HG03095 (cell line): ENCODE measurements at regions not wholly inside any gene's neighbourhood (a gene's known extent, or its start where the extent isn't known, plus 50 kb on each side); places are given as distances from the start of the nearest gene placed in this dataset.
"Not testable (repeated sequence)": the region's sequence is repeated elsewhere in the genome, so short reads cannot be mapped to it uniquely, and the experiment has no call there.

Source experiments
- ATAC-seq: cut with Tn5 transposase; IDR thresholded peaks from one replicate; pipeline ENCODE4 v1.9.1; 2021; ENCODE audit warnings: moderate library complexity; ENCODE audit not compliant: unreplicated experiment

DNA sequence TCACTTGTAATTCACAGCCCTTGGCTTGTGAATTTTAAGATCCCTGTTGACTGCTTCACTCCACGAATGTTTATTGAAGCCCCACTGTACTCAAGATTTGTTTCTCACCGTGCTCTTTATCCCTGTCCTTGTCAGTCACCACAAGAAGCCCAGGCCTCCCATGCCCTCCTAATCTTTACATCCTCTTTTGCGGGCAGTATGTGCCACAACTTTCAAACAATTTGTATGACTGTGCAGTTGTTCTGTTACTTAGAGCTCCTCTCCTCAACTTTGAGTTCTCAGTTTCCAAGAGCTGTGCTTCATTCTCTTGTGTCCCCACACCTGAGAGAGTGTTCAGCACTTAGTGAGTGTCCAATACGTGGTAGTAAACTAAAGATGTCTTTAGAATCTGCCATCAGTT is 467.7 kb downstream of the NKX6-1 start:
- ATAC-seq, result peak; percentile 44

DNA sequence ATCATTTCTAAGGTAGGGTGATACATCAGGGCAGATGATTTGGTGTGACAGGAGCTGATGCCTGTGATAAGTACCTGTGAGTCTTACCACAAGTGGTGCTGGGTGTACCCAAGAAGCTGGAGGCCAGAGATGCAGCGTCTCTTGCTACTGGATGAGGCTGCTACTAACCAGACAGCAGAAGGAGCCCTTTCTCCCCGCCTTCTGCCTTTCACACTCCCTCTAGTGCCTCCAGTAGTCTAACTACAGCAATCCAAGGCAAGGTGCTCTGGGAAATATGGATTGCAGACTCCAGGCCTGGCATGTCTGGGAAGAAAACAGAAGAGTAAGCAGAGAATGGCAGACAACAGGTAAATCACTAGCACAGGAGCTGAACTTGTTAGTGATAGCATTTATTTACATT is 470.8 kb downstream of the NKX6-1 start:
- ATAC-seq, result no peak

DNA sequence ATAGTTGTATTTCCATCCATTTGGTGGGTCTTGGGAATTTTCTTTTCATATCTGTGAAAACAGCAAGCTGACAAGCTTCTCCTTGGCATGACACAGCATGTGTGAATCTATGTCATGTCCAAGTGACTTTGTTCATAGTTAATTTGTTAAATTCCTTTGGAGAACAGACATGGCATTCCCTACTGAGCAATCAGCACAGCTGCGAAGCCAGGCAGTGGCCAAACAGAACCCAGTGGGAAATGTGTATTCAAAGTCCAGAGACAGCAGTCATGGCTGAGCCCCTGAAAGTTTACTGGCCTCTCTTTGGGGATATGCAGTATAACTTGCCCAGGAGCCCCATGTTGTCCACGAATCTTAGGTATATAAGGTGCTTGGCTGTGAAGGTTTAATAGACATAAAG is 474.7 kb downstream of the NKX6-1 start:
- ATAC-seq, result no peak

DNA sequence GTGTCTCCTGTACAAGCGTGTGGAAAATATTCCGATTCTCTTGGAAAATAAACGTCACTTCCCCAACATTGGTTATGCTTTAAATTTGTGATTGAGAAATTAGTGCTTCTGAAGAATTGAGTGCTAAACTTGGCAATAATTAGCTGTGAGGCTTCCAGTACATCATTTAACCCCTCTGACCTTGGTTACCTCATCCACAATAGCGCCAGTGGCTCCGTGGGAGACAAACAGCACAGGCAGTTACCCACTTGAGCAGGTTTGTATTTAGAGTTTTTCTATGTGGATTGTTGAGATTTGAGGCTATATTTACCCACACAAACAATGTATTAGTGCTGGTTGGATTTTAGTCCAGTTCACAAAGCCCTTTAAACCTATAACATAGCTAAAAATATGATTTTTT is 476.5 kb downstream of the NKX6-1 start:
- no peak for ATAC-seq

DNA sequence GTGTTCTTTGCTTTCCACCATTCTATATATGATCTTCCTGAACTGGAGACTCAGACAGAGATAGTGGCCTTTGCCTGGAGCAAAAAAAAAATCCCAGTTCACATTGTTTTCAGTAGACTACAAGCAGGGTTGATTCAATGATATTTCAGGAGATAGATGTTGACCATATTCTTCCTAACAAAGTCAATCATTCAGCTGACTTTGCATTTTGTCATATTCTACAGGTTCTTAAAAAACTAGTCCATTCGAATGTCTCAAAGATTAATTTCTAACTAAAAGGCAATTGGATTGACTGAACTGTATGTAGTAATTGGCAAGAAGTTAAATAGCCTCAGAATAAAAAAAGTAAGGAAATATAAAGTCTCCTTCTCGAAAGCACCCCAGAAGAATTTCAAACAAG is 479.5 kb downstream of the NKX6-1 start:
- no peak for ATAC-seq

DNA sequence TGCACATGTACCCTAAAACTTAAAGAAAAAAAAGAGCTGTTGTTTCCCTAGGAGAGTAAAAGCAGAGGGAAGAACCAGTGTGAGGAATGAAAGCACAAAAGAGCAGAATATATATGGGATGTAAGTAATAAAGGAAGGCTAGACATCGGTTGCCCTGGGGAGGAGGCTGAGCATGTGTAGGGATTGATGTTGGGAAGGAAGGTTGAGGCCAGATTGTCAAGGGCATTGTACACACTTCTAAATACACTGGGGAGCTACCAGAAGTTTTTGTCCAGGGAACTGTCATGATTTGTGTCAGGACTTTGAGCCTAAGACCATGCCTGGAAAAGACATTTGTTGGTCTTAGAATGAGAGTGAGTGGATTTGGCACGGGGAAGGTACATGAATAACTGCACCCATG is 467.1 kb downstream of the GPAT3 start:
- no peak for ATAC-seq

DNA sequence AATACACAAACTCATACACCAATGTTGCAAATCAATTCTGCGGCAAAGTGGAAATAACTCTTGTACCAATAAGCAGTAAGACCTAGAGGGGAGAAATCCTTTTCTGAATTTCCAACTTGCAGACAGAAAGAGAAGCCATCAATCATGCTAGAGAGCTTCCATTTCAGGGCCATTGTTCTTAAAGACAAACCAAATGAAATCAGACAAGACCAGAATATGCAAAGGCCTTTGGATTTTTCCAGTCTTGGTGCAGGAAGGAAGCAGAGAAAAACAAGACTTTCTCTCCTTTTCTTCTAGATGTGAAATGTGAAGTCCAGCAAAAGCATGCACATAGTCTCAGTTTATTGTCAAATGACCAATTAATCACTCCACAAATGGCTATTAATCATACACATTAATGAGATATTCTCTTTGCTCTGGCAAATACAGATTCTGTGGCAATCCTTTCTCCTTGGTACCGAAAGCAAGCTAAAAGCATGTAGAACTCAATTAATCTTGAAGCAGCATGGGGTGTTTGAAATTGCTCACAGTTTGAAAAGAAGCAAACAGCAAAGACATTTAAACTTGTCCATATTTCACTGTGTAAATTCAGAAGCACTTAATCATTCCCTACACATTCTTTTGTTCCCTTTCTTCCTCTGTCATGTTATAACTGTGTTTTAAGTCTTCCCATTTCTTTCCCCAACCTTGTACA is 466.1 kb downstream of the GPAT3 start:
- no peak for ATAC-seq

DNA sequence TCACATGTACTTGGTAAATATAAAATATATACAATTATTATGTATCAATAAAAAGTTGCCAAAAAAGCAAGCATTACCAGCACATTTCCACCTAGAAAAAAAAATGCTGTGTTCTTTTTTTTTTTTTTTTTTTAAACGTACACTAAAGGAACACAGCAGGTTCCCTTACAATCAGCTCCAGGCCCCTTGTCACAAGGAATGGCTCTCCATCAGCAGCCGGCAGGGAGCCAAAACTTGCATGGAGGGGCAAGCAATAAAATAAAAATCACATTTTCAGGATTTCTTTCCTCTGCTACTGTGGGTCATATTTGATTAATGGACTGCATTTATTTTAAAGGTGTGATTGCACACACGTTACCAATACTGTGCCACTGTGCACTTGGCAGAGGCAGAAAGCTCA is 460.3 kb downstream of the GPAT3 start:
- no peak for ATAC-seq

DNA sequence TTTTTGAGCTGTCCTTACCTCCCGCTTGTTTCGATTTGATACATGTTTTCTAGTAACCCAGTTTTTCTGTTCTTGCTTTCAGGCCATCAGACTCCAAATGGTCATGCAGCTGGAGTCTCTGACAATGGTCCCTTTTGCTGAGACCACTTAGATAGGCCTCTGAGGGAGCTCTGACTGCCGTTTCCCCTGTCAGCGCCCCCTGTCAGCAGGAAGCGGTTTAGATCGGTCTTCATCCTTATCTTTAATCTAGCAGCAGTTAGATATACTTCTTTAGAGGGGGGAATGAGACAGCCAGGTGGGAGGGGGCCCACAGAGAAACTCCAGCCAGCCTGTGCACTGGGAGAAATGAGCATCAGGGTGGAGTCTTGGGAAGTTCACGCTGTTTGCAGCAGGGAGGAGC is 457.9 kb downstream of the GPAT3 start:
- no peak for ATAC-seq

DNA sequence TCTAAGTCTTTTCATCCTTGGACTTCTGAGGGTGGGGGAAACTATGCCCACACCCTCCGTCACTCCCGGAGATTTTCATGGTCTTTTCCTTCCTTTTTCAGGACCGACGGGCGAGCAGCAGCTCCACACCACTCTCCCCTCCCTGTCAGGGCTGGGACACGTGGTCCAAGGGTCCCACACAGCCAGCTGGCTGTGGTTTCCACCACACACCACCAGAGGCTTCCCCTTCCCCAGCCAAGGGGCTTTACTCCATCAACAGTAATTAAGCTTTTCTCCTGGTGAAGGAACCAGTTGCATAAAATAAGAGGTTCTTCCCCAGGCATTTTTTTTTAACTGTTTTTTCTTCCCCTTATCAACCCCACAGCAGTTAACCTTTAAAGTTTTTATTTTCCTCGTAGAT is 453.9 kb downstream of the GPAT3 start:
- no peak for ATAC-seq

DNA sequence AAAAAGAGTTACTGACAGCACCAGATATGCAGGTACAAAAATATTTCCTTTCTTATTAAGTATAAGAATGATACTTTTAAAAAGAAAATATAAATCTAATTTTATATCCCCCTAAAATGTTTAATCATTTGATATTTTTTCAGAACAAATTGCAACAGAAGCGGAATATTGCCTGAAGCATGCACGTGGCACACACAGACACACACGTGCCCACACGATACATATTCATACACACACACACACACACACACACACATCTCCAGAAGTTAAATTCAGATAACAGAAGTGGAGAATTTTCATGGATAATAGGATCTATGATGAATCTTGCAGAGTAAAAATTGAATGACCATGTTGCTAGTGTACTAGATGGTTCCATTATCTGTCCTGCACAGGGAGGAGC is 445.2 kb downstream of the GPAT3 start:
- no peak for ATAC-seq

DNA sequence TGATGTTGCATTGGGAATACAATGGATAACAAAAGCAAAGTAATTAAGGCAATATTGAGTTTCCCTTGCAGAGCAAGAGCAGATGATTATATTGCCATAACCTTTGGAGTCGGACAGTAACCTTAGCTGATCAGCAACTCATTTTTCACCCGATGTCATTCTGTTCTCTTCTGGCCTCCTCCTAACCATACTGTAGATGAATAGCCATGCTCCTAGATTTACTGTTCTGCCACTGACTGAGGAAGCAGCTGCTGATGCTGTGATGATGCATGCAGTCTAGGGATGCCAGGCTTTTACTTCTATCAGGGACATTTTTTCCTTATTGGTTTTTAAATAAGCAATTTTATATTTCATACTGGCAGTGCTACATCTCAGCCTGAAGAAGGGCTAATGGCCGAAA is 443.9 kb downstream of the GPAT3 start:
- no peak for ATAC-seq

DNA sequence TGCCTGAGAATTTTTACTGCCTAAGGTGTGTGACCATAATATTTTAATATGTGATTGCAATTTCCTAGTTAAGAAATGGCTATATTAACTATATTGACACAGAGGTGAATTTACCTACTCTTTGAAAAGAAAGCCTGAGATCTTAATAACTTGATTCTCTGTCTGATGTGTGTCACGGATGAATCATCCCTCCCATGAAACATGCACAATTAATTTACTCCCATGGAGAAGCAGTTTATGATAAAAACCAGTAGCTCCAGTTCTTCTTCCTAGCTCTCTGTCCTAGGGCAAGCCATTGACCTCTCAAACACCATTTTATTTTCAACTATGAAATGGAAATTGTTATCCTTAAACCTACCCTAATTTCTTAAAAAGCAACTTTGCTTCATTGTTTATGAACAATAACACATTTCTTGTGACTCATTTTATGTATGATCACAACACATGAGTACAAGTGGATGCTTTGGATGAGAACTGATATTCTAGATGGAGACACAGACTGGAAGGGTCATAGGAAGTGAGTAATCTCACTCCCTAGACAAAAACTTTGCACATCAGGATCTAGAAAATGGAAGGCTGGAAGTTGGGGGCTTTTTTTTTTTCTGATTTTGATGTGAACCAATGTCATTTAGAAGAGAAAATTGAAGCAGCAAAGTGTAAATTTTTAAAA is 438.3 kb downstream of the GPAT3 start:
- no peak for ATAC-seq

DNA sequence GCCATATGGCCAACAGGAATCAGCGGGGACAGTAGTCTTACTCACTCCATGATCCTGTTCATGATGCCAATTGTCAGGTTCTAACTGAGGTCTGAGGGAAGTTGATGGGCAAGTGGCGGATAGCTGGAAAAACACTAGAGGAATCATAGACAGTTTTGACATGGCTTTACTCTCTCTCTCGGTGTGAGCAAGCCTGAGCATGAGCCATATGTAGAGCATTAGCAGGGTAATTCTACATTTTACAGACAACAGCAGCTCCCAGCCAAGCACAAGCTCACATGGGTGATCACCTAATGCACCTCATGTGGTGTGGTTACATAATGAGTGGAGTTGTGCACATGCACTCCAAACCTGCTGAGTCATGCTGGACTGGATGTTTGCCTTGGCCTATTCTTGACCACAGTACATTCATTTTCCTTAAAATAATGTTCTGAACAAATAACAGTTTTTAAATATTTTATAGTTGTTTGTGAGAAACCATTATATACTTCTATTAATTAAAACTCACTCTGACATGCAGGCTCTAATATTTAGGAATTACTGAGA is 429.2 kb downstream of the GPAT3 start:
- no peak for ATAC-seq

DNA sequence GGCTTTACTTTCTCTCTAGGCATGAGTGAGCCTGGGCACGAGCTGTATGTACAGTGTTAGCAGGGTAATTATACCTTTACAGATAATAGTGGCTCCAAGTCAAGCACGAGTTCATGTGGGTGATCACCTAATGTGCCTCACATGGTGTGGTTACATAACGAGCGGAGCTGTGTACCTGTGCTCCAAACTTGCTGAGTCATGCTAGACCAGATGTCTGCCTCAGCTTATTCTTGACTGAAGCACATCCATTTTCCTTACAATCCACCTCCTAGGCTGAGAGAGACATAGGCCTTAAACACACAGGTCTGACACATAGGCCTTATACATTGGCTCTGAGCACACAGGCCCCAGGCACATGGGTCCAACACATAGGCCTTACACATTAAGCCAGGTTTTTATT is 426.6 kb downstream of the GPAT3 start:
- no peak for ATAC-seq

DNA sequence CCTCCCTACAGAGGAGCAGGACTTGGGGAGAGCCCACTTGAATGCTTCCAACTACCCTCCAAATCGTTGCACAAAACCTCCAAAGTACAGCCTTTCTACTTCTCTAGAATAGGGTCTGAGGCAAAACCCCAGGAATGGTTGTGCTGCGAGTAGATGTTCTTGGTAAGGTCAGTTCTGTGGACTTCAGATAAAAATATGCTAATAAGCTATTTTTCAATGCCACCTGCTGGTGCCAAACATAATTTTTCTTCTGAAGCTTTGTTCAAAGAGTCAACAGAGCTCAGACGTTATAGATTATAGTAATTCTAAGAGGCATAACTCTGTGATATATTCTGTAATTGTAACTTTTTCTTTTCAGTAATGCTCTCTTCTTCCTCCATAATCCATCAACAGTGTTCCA is 425.7 kb downstream of the GPAT3 start:
- no peak for ATAC-seq

DNA sequence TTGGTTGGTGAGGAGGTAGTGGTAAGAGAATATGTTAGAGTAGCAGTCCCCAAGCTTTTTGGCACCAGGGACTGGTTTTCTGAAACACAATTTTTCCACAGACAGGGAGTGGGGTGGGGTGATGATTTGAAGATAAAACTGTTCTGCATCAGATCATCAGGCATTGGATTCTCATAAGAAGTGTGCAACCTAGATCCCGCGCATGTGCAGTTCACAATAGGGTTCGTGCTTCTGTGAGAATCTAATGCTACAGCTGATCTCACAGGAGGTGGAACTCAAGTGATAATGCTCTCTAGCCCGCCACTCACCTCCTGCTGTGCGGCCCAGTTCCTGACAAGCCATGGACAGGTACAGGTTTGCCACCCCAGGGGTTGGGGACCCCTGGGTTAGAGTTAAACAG is 423.3 kb downstream of the GPAT3 start:
- ATAC-seq, result no peak

DNA sequence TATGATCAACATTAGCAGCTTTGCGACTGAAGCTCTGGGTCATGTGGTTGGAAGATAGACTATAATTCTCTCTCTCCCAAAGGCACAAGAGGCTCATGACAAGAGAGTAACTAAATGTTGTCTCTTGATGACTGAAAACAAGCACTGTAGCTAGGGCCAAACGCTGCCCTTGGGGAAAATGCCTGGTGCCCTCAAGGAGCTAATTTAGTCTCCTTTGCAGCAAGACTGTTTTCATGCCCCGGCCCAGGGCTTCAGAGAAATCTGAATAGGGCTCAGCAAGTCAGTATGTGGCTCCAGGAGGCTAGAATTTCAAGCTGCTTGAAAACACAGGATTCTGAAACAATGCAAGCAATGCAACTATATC is 411.9 kb downstream of the GPAT3 start:
- ATAC-seq, result no peak

DNA sequence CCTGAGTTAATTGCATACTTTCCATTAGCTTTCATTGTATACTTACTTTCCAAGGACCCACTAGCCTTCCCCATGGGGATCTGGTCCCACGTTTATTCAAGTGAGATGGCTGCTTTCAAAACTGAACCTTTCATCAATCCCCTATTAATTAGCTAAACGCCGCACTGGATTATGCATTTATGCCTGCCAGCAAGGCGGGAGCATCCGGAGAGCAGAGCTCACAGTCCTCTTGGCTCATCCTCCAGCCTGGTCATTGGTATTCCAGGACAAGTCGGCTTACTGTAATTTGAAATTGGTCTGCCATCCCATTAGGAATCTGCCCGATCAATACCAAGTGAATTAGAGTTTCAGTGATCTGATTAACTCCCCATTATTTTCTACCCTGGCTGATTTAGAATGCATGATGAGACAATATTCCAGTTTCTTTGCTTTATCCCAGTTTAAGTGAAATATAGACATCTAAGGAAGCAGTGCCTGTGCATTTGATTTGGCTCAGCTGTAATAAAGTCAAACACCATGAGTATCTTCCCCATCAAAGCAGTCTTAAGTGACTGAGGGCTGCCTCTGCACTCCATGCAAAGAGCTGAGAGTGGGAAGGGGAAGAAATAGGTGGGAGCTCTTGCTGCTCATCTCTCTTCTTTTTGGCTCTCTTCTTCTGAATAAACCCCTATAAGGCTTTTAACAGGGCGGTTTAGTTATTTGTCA is 411.4 kb downstream of the GPAT3 start:
- ATAC-seq, result no peak

DNA sequence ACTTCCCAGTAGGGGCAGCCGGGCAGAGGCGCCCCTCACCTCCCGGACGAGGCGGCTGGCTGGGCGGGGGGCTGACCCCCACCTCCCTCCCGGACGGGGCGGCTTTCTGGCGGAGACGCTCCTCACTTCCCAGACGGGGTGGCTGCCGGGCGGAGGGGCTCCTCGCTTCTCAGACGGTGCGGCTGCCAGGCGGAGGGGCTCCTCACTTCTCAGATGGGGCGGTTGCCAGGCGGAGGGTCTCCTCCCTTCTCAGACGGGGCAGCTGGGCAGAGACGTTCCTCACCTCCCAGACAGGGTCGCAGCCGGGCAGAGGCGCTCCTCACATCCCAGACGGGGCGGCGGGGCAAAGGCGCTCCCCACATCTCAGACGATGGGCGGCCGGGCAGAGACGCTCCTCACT is 407.8 kb downstream of the GPAT3 start:
- ATAC-seq, result not testable (repeated sequence)

DNA sequence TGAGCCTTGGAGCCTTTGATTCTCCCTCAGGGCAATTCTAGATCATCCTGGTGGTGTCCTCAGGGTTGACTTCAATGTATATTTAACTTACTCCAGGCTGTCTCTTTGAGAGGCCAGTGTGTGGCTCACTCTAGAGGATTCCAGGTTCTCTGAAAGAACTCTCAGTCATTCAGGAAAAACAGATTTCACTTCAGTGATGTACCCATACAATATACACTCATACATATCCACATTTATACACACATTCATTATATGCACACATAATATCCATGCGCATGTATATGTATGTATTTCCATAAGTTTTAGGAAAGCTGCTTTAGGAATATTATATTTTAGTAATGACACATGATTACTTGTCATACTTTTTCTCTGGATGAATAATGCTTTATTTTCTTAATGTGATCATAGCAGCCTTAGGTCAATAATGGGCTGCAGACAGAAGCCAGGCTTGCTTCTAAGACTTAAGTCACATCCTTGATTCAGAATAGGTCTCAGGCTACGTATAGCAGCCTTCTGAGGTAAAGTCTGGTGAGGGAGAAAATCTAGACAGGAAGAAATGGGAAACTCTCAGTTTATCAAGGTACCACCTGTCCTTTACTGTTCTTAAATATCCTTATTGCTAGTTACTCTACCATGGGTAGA is 397.0 kb downstream of the GPAT3 start:
- no peak for ATAC-seq
